ENCODE measurements at regions not wholly inside any gene's neighbourhood (a gene's known extent, or its start where the extent isn't known, plus 50 kb on each side); places are given as distances from the start of the nearest gene placed in this dataset.

GRCh38 chr3:13254028-13254951 is 165.8 kb downstream of the NUP210 start:
- H3K27ac ChIP-seq: no peak overlapping the region
- no peak for TF ChIP-seq CTCF (conservative IDR thresholded peaks at IDR 0.05)
- no peak for TF ChIP-seq ZFX (IDR thresholded peaks at IDR 0.05)

GRCh38 chr3:13253208-13253937 is 166.7 kb downstream of the NUP210 start:
- H3K27ac ChIP-seq: no peak overlapping the region
- TF ChIP-seq CTCF (conservative IDR thresholded peaks at IDR 0.05): no peak
- TF ChIP-seq ZFX (IDR thresholded peaks at IDR 0.05): no peak

DNA sequence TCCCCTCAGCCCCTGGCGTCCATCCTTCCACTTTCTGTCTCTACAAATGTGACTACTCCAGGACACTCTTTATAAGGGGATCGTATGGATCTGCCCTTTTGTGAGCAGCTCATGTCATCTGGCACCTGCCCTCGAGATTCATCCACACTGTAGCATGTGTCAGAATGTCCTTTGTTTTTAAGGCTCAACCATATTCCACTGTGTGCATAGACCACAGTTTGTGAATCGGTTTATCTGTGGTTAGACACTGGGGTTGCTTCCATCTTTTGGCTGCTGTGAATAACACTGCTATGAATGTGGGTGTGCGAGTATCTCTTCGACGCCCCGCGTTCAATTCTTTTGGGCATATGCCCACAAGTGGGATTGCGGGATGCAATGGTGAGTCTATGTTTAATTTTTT is 167.9 kb downstream of the NUP210 start:
- no peak overlapping the region for H3K27ac ChIP-seq
- TF ChIP-seq ZFX (IDR thresholded peaks at IDR 0.05) (no peak), CTCF (conservative IDR thresholded peaks at IDR 0.05) (no peak)

DNA sequence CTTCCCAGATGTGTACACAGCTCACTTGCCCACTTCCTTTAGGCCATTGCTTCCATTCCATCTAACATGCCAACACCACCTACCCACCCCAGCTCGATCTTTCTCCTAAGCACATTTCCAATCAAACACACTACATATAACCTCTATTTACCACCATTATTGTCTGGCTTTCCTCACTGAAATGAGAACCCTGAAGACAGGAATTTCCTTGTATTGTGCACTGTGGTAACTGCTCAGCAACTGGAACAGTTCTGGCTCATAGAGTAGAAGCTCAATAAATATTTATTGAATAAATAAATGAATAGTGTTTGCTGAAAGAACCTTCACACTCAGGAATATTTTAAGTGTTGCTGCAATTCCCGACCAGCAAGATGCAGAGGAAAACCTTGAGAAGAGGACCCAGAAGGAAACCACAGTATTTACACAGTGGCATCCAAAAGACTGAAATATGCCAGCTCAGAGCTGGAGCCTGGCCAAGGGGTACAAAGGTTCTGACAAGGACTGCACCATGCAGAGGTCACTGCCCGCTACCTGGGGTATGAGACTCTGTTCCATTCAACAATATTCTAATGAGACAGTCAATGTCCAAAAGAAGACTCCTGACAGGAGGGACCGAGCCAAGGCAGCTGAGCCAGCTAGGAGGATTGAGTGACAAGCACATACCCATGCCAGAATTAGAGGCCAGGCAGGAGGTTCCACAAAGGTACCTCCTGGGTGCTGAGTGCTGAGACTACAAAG is 168.8 kb downstream of the NUP210 start:
- no peak overlapping the region for H3K27ac ChIP-seq
- TF ChIP-seq ZFX (IDR thresholded peaks at IDR 0.05): no peak

DNA sequence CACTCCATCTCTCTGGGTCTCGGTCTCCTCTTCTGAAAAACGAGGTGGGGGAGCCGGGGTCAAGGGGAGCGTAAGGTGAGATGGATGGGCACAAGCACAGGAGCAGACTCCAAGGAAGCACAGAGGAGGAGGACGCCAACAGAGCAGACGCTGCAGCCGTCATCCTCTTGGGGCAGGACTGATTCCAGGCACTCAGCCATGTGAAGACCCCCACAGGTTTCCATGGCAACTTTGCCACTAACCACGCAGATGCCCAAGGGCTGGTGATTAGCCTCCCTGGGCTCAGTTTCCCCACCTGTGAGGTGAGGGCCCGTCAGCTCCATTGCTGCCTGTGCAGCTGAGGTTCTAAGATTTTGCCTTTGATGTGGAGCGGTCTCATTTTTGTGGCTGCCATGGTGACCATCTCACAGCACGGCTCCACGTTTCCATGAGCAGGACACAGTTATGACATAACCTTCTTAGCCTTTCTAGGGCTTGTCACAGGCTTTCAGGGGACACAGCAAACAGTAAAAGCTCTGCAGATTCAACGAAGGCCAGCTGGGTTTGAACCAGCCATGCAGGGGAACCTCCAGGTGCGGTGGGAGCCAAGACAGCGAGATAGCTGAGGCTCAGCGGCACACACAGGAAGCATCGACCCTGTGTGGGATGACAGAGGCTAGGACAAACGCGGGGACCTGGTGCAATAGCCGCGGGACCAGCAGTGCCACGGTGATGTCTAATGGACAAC is 170.3 kb downstream of the NUP210 start:
- TF ChIP-seq CTCF (conservative IDR thresholded peaks at IDR 0.05): no peak
- no peak for TF ChIP-seq ZFX (IDR thresholded peaks at IDR 0.05)
- H3K27ac ChIP-seq: no peak overlapping the region

DNA sequence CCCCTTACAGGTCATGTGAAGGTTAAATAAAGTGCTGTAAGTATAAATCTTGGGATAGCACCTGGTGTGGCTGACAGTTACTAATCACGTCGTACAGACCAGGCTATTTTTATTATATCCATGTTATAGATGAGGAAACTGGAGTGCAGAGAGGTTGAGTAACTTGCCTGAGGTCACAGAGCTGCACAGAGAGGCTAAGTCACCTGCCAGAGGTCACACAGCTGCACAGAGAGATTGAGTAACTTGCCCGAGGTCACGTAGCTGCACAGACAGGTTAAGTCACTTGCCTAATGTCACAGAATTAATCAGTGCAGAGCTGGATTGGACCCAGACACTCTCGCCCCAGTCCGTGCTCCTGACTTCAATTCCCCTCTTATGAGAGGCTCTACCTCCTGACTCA is 171.5 kb downstream of the NUP210 start:
- TF ChIP-seq ZFX (IDR thresholded peaks at IDR 0.05) (no peak), CTCF (conservative IDR thresholded peaks at IDR 0.05) (no peak)

DNA sequence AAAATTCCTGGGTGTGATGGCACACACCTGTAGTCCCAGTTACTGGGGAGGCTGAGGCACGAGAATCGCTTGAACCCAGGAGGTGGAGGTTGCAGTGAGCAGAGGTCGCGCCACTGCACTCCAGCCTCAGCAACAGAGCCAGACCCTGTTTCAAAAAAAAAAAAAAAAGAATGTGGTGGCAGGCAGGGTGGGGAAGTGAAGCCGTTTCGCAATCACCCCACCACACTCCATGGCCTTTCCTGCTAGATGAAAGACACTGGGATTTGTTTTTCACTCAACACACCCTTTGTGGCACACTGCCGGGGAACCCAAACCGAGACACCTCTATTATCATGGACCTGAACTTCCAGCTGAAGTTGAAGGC is 172.4 kb upstream of the IQSEC1 start:
- no peak overlapping the region for H3K27ac ChIP-seq
- TF ChIP-seq ZFX (IDR thresholded peaks at IDR 0.05): no peak
- no peak for TF ChIP-seq CTCF (conservative IDR thresholded peaks at IDR 0.05)

More for the DNA sequence above, 171.5 kb downstream of the NUP210 start:
- no peak overlapping the region for H3K27ac ChIP-seq
